Keratinocyte (primary cell): ENCODE measurements at regions not wholly inside any gene's neighbourhood (a gene's known extent, or its start where the extent isn't known, plus 50 kb on each side); places are given as distances from the start of the nearest gene placed in this dataset.

Experiments used
- DNase-seq: peaks from one replicate; pipeline ENCODE4 v3.0.0-alpha.2; 2011; ENCODE audit warnings: low read depth, missing footprints, low spot score
- FAIRE-seq: peaks from 2 replicates; lab custom pipeline; 2011; peaks lifted over from hg19 to GRCh38; lab: Jason Lieb, UNC
- H2AFZ ChIP-seq: 2 replicates; pipeline ENCODE4 v1.6.0; 2012; ENCODE audit warnings: low read length, control low read depth, inconsistent platforms; ENCODE audit not compliant: control insufficient read depth
- H3K27ac ChIP-seq: 2 replicates; pipeline ENCODE4 v1.5.1; 2011; ENCODE audit warnings: low read length; ENCODE audit not compliant: control insufficient read depth, insufficient read depth
- H3K27me3 ChIP-seq: 3 replicates; pipeline ENCODE4 v1.6.0; 2011; ENCODE audit warnings: low read length; ENCODE audit not compliant: control insufficient read depth, insufficient read depth; ENCODE audit errors: extremely low read depth
- H3K36me3 ChIP-seq, 2 experiments: 2 replicates in 1 of 2; 3 replicates in 1 of 2; pipeline ENCODE4 v1.5.1; 2011; ENCODE audit warnings: low read length in 2 of 2, mild to moderate bottlenecking in 1 of 2; ENCODE audit not compliant: control insufficient read depth in 2 of 2, insufficient read depth in 2 of 2; ENCODE audit errors: extremely low read depth in 1 of 2
- H3K4me1 ChIP-seq: 3 replicates; pipeline ENCODE4 v1.5.1; 2011; ENCODE audit warnings: low read length; ENCODE audit not compliant: control insufficient read depth, insufficient read depth; ENCODE audit errors: extremely low read depth
- H3K4me2 ChIP-seq: 3 replicates; pipeline ENCODE4 v1.6.0; 2011; ENCODE audit warnings: low read depth, low read length; ENCODE audit not compliant: control insufficient read depth, insufficient read depth; ENCODE audit errors: extremely low read depth
- H3K4me3 ChIP-seq, 3 experiments: fragments of 200-600 bp in 1 of 3; sonication (generic) in 1 of 3; 2 replicates in 2 of 3; 3 replicates in 1 of 3; pipeline ENCODE4 v1.5.1; 2011 to 2016; ENCODE audit warnings: low read length in 3 of 3, mild to moderate bottlenecking in 3 of 3, control low read depth in 2 of 3, inconsistent platforms in 1 of 3, low read depth in 1 of 3, mixed read lengths in 1 of 3, mixed run types in 1 of 3, moderate library complexity in 1 of 3; ENCODE audit not compliant: control insufficient read depth in 2 of 3, insufficient read depth in 2 of 3; ENCODE audit errors: extremely low read depth in 1 of 3
- H3K79me2 ChIP-seq: 2 replicates; pipeline ENCODE4 v1.6.0; 2012; ENCODE audit warnings: low read length; ENCODE audit not compliant: control insufficient read depth, insufficient read depth
- H3K9ac ChIP-seq: 3 replicates; pipeline ENCODE4 v1.6.0; 2011; ENCODE audit warnings: low read length; ENCODE audit not compliant: control insufficient read depth, insufficient read depth; ENCODE audit errors: extremely low read depth
- H3K9me1 ChIP-seq: 3 replicates; pipeline ENCODE4 v1.6.0; 2011; ENCODE audit warnings: low read length; ENCODE audit not compliant: control insufficient read depth, insufficient read depth; ENCODE audit errors: extremely low read depth
- H3K9me3 ChIP-seq: 2 replicates; pipeline ENCODE4 v1.5.1; 2012; ENCODE audit warnings: low read depth, low read length; ENCODE audit not compliant: control insufficient read depth
- H4K20me1 ChIP-seq: 3 replicates; pipeline ENCODE4 v1.6.0; 2011; ENCODE audit warnings: low read length; ENCODE audit not compliant: control insufficient read depth, insufficient read depth; ENCODE audit errors: extremely low read depth
- CTCF ChIP-seq, 3 experiments: IDR thresholded peaks in 1 of 3; conservative IDR thresholded peaks in 1 of 3; optimal IDR thresholded peaks in 1 of 3; 2 replicates in 2 of 3; 3 replicates in 1 of 3; pipeline versions ENCODE3 to v1.5.1; 2011; ENCODE audit warnings: low read length in 3 of 3, mild to moderate bottlenecking in 3 of 3, moderate library complexity in 2 of 3, control low read depth in 1 of 3, inconsistent platforms in 1 of 3; ENCODE audit not compliant: insufficient read depth in 2 of 3; ENCODE audit errors: extremely low read depth in 1 of 3
- EZH2 ChIP-seq: IDR thresholded peaks from one replicate; pipeline ENCODE4 v1.6.1; 2012; ENCODE audit warnings: inconsistent platforms, mild to moderate bottlenecking, low read length, moderate library complexity
- dilution Hi-C: fragments of 300-500 bp; cut with MboI; formaldehyde crosslinking; loops from one replicate; pipeline ENCODE4 v1.7.0; 2020; ENCODE audit warnings: low sequenced_read_pairs; ENCODE audit not compliant: extremely low pct_ligation_motif_present

GRCh38 chr2:587087-587960 is 89.9 kb downstream of the TMEM18 start:
- Histone ChIP-seq H3K9ac (no peak overlapping the region), H3K9me1 (no peaks in the 10 kb centered on the region), H3K79me2 (no peaks in the 10 kb centered on the region), H3K4me1 (no peaks in the 10 kb centered on the region), H2AFZ (no peak overlapping the region), H3K27ac (no peak overlapping the region), H3K9me3 (no peaks in the 10 kb centered on the region), H4K20me1 (no peaks in the 10 kb centered on the region), H3K27me3 (peaks cover 4% of the 10 kb centered on the region), H3K4me3 (no peak overlapping the region), H3K4me2 (no peak overlapping the region), H3K36me3 (no peaks in the 10 kb centered on the region)
- DNase-seq (no peak), FAIRE-seq (no peak)
- TF ChIP-seq EZH2 (no peak), CTCF (optimal IDR thresholded peaks at IDR 0.05 in 1 of 3, IDR thresholded peaks at IDR 0.05 in 1 of 3, conservative IDR thresholded peaks at IDR 0.05 in 1 of 3; ENCODE audit: extremely low read depth in 1 of 3, insufficient read depth in 2 of 3, low read length in 3 of 3) (no peak)
- dilution Hi-C loops = no loop called here

- H3K4me2 ChIP-seq = no peak overlapping the region
- no peaks in the 10 kb centered on the region for H3K36me3 ChIP-seq
- DNase-seq = no peak
- H3K27ac ChIP-seq = no peak overlapping the region
- H3K79me2 ChIP-seq = no peaks in the 10 kb centered on the region
- H3K4me1 ChIP-seq = no peaks in the 10 kb centered on the region
- no peak overlapping the region for H3K9ac ChIP-seq
- no peaks in the 10 kb centered on the region for H4K20me1 ChIP-seq
- H3K9me3 ChIP-seq = no peaks in the 10 kb centered on the region
- H2AFZ ChIP-seq = no peak overlapping the region
- dilution Hi-C loops = no loop called here
- H3K27me3 ChIP-seq = peaks cover 4% of the 10 kb centered on the region
- FAIRE-seq = no peak
- H3K4me3 ChIP-seq = no peak overlapping the region
- TF ChIP-seq EZH2 = no peak
- no peak for TF ChIP-seq CTCF (optimal IDR thresholded peaks at IDR 0.05 in 1 of 3, IDR thresholded peaks at IDR 0.05 in 1 of 3, conservative IDR thresholded peaks at IDR 0.05 in 1 of 3; ENCODE audit: extremely low read depth in 1 of 3, insufficient read depth in 2 of 3, low read length in 3 of 3)
- H3K9me1 ChIP-seq = no peaks in the 10 kb centered on the region
These were observed 90.5 kb downstream of the TMEM18 start for GRCh38 chr2:586641-587076.
